GM13976 (cell line): ENCODE measurements at regions not wholly inside any gene's neighbourhood (a gene's known extent, or its start where the extent isn't known, plus 50 kb on each side); places are given as distances from the start of the nearest gene placed in this dataset.
"Not testable (repeated sequence)": the region's sequence is repeated elsewhere in the genome, so short reads cannot be mapped to it uniquely, and the experiment has no call there.

ENCODE experiments used
- DNase-seq: peaks from one replicate; pipeline ENCODE4 v3.0.0; 2012; ENCODE audit warnings: low spot score
- CTCF ChIP-seq: IDR thresholded peaks from 2 replicates; pipeline ENCODE4 v1.5.1; 2012; ENCODE audit warnings: borderline replicate concordance, mild to moderate bottlenecking; ENCODE audit not compliant: insufficient read depth; ENCODE audit errors: extremely low read depth, missing control alignments, control extremely low read depth
- in situ Hi-C: fragments of 300-500 bp; cut with MboI; formaldehyde crosslinking; loops from one replicate; pipeline ENCODE4 v1.12.0; 2022; ENCODE audit warnings: low sequenced_read_pairs, mixed read lengths, inconsistent platforms; ENCODE audit not compliant: unreplicated experiment

GRCh38 chr6:85081102-85081501, 316.7 kb upstream of the TBX18 start:
- in situ Hi-C loops = no loop called here
- no peak for TF ChIP-seq CTCF
- no peak for DNase-seq

- in situ Hi-C loops = no loop called here
- DNase-seq = no peak
- no peak for TF ChIP-seq CTCF
These were observed 315.4 kb upstream of the TBX18 start for GRCh38 chr6:85079761-85080160.

- DNase-seq = no peak
- in situ Hi-C loops = no loop called here
- no peak for TF ChIP-seq CTCF
These were observed 313.7 kb upstream of the TBX18 start for GRCh38 chr6:85078058-85078457.

GRCh38 chr6:85077098-85077497, 312.7 kb upstream of the TBX18 start:
- TF ChIP-seq CTCF = no peak
- no peak for DNase-seq
- in situ Hi-C loops = no loop called here

- in situ Hi-C loops, DNase-seq: not testable (repeated sequence)
These were observed 307.4 kb upstream of the TBX18 start for GRCh38 chr6:85071845-85072244.

- DNase-seq = no peak
- no peak for TF ChIP-seq CTCF
- in situ Hi-C loops = no loop called here
These were observed 305.2 kb upstream of the TBX18 start for GRCh38 chr6:85069577-85069976.

DNA sequence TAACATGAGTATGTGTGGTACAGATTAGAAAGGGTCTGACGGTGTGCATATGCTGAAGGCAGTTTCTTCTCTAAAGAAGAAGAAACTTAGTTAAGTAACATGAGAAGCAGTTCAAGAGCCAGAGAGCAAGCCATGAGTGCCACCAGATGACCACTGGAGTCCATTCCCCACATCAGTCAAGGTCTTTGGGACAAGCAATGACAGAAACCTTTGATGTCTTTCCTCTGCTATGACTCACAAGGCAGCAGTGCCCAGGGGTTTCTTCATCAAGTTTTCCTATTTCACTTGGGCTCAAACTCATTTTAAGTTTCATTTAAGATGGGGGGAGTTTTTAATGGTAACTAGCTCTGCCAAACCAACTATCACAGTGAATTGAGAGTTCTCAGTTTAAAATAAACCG, 303.8 kb upstream of the TBX18 start:
- in situ Hi-C loops = no loop called here
- TF ChIP-seq CTCF = no peak
- DNase-seq = no peak
